GM19099 (cell line): ENCODE measurements at regions not wholly inside any gene's neighbourhood (a gene's known extent, or its start where the extent isn't known, plus 50 kb on each side); places are given as distances from the start of the nearest gene placed in this dataset.

Source experiments
- POLR2A ChIP-seq: IDR thresholded peaks from 3 replicates; pipeline ENCODE4 v1.6.1; 2011; ENCODE audit warnings: low read depth; ENCODE audit not compliant: insufficient read length; ENCODE audit errors: extremely low read depth

DNA sequence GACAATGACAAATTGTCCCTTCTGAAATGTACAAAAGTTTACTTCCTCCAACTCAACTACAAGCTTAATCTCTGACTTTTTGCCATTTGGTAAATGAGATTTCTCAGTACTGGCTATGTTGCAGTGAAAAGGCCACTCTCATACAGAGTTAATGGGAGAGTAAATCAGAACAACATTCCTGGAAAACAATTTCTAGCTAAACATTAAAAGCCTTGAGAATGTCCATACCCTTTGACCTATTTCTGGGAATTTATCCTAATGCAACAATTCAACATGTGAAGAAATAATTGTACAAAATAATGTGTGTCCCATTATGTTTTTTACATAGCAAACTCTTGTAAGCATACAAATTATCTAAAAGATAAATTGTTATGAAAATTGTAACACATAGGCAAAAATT is 56.3 kb upstream of the SPEF2 start:
- TF ChIP-seq POLR2A = no peak

DNA sequence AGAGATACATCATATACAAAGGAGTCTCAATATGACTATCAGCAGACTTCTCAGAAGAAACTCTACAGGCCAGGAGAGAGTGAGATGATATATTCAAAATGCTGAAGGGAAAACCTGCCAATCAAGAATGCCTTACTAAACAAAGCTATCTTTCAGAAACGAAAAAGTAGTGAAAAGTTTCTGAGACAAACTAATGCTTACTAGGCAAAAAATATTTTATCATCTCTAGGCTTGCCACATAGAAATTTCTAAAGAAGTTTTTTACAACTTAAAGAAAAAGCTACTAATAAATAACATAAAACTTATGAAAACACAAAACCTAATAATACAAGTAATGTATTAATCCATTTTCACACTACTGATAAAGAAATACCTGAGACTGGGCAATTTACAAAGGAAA is 59.9 kb upstream of the SPEF2 start:
- no peak for TF ChIP-seq POLR2A

DNA sequence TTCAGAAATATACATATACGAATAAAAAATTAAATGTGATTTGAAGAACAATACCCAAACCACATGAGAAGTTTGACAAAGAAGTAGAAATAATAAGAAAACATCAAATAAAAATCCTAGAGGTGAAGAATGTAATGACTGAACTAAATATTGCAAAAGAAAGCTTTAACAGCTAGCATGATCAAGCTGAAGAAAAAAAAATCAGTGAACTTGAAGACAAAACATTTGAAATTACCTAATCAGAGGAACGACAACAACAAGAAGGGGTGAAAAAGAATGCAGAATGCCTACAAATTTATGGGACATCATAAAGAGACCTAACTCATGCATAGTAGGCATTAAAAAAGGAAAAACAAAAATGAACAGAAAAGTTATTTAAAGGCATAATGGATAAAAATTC is 60.5 kb upstream of the SPEF2 start:
- TF ChIP-seq POLR2A = no peak

DNA sequence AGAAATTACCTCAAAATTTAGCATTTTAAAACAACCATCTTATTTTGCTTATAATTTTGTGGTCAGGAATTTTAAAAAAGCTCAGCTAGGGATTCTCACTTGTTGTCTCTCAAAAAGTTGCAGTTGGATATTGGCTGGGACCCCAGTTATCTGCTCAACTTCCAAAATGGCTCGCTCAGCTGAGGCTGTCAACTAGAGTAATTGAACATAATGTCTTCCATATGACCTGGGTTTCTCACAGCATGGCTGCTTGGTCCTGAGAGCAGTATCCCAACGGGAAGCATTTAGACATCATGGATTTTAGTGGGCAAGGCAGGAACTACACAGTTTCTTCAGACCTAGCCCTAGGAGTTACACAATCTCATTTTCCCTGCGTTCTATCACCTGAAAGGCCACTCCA is 63.6 kb upstream of the SPEF2 start:
- TF ChIP-seq POLR2A = no peak

DNA sequence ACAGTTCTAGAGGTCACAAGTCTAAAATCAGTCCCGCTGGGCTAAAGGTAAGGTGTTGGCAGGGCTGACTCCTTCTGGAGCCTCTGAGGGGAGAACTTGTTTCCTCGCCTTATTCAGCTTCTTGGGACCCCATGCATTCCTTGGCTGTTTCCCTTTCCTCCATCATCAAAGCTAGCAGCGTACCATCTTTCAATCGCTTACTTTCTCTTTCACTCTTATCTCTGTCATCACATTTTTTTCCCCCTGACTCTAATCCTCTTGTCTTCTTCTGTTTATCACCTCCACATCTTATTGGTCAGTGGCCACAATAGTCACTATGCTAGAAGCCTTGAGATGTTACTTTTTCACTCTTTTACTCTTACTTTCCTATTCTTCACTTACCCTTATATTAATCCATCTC is 72.5 kb upstream of the SPEF2 start:
- no peak for TF ChIP-seq POLR2A

DNA sequence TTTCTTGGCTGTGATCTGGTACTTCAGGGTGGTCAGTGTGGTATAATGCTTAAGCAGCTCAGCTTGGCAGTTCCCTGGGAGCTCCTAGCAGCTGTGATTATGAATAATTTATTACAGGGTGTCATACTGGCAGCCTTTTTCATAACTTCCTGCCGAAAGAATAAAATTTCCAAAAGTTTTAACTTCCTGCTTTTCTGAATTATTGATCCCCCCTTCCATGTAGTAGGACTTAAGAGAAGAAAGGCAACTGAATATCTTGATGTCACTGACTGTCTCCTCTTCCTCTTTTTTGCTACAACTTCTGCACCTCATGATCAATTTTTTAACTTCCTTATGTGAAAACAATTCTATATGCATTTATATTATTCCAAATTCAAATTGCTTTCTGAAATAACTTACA is 74.3 kb upstream of the SPEF2 start:
- TF ChIP-seq POLR2A = no peak

DNA sequence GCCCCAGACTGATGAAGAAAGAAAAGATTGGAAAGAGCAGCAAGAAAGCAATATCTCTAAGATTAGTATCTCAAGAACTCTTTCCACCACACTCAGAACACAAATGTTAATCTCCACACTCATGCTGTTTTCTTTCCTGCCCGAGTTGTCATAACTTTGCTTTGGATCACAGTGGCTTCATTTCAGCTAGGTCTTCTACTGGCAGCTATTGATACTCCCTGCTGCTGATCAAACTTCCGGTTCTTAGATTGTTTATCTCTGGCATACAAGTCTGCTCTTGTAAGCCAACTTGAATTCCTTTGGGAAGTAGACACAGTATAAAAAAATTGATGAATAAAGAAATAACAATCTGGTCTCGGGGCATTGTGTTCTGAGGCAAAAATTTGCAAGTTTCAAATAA is 77.7 kb upstream of the SPEF2 start:
- no peak for TF ChIP-seq POLR2A

DNA sequence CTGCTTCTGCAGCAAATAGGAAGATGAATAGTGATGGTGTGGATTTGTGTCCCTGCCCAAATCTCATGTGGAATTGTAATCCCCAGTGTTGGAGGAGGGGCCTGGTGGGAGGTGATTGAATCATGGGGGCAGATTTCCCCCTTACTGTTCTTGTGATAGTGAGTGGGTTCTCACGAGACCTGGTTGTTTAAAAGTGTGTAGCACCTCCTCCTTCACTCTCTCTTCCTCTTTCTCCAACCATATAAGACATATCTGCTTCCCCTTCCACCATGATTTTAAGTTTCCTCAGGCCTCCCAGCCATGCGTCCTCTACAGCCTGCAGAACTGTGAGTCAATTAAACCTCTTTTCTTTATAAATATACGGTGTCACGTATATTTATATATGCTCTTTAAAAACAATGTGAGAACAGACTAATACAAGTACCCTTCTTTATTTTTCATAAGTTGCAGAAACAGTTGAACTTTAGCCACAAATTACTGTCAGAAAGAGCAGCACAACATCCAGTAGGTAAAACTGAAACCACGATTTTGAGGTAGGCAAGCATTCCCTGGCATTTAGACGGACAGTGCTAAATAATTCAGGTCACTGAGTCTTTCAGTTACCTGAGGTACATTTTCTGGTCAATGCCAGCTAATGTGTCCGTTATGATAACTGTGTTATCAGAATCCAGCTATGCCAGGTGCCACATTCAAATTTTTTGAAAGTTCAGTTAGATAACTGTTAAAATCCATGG is 79.3 kb upstream of the SPEF2 start:
- TF ChIP-seq POLR2A = no peak

DNA sequence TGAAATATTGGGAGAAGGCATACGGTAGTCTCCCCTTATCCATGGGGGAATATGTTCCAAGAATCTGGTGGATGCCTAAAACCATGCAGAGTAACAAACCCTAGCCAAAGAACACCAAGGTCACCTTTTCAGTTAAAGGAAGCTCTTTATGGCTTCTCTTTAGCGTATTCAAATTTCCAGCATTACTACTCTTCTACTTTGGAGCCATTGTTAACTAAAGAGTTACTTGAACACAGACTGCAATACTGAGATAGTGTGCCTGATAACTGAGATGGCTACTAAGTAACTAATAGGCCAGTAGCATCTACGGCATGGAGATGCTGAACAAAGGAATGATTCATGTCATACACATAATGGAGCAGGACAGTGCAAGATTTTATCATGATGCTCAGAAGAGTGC is 84.5 kb upstream of the SPEF2 start:
- TF ChIP-seq POLR2A = no peak

DNA sequence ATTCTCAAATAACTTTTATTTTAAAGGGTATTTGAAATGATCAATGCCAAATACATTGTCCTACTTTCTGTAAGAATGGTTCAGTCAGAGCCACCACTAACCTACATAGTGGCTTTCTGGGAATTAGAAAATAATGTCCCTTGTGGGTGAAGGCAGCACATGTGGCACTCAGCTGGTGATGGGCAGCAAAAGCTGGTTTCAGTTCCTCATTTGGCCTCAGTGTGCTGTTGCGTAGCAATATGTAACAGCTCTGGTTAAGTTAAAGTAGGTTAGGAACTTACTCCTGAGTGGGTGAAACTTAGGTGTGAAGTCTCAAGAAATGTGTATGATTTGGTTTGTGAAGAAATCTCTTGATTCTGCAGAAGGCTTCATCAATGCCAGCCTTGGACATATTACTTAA is 99.6 kb upstream of the SPEF2 start:
- no peak for TF ChIP-seq POLR2A

DNA sequence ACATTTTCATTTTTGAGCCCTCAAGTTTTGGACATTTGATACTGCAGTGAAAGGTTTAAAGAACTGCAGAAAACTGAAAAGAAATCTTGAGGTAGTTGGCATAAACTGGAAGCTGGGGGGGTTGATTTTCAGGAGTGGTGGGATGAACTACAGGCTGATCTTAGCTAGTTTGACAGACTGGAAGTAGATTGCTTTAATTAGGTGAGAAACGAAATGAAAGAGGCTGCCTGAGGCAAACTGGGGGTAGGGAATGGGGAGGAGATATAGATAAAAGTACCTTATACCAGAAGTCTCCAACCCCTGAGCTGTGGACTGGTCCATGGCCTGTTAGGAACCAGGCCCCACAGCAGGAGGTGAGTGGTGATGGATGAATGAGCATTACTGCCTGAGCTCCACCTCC is 101.4 kb upstream of the SPEF2 start:
- no peak for TF ChIP-seq POLR2A

DNA sequence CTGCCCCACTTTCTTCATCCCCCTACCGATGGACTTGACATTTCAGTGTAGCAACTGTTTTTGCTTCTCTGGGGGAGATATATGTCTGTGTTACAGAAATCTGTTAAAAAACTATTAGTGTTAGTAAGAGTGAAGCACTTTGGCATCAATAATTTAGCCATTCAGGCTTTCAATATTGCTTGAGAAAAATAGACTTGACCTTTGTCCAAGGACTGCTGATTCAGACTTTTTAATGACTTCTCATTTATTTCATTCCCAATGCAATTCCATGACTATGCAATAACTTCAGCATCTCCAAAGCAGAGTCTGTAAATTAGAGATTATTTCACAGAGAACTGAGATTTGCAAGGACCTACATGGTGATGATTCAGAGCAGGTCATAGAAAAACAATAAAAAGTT is 104.1 kb upstream of the SPEF2 start:
- TF ChIP-seq POLR2A = no peak

DNA sequence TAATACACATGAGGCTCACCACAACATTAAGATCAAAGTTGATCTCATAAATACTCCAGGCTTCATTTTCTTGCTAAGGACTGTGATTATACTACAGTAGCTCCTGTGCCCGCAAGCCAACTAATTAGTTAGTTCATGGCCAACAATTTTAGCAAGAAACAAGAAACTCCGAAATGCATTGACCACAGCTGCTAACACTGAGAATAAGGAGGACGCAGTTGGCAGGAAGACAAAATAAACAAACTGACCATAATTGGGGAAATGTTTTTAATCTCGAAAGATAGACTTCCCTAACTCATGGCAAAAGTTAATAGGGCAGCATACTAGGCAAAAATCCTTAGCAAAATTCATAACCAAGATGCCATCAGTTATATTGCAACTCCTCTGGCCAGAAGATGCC is 115.5 kb upstream of the SPEF2 start:
- TF ChIP-seq POLR2A = no peak

DNA sequence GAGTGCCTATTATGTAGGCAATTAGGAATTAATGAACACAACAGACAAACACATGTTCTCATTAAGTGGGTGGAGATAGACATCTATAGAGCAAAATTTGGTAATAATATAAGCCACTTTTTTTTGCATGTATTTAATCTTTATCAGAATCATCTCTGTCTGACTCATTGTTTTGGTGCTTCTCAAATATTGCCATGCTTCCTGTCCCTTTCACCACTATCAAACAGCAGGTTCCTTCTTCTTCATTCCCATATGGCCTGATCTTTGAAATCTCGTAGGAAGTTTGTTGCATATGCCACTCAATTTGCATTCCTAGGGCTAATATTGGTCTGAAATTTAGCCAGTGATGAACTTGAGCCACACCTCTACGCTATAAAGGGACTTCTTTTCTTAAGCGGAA is 128.9 kb upstream of the SPEF2 start:
- no peak for TF ChIP-seq POLR2A

DNA sequence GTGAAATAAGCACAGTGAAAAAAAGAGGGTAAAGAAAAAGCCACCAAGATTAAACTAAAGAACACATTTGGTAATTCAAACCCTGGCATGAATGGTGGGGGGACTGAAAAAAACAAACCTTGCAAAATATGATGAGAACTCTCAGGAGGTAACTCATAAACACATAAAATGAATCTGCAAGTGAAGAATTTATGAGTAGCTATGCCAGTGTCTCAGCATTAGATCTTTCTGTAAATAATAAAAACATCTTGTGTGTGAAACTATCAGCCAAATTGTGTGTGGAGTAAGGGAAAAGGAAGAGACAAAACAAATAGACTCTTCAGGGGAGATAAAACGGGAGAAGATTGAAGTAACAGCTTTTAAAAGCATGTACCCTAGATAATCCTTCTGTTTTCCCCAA is 129.6 kb upstream of the SPEF2 start:
- TF ChIP-seq POLR2A = no peak

DNA sequence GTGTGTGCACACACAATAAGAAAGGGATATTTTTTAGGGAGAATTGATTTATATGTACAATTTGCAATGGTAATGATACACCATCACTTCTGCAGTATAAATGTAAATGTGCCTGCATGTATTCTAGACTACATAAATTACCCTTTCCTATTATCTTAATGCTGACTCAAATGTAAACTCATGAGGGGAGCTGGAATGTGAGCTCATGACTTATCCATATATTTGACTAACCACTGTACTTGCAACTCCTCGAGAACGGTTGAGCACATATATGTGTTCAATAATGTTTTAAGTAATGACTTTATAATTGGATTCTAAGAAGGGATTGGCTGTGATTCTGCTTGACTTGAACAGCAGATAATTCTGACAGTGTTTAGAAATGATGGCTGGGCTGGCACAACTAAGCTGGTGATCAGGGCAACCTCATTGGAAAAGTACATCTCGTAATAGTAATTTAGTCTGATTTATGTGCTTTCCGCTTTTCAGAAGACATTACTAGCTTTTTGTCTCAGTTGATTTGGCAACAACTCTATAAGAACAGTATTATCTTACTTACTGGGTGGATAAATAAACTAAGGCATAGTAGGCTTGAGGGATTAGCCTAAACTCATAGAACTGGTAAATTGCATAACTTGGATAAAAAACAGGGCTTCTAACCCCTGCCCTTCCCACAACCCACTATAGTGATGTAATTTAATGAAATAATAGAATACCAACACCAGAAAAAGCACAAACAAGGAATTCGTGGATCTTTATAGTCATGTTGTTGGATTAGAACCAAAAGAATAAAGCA is 130.2 kb upstream of the SPEF2 start:
- no peak for TF ChIP-seq POLR2A
